Hepatocyte (in vitro differentiated cells): ENCODE measurements at regions not wholly inside any gene's neighbourhood (a gene's known extent, or its start where the extent isn't known, plus 50 kb on each side); places are given as distances from the start of the nearest gene placed in this dataset.

ENCODE experiments used
- CTCF ChIP-seq: fragments of 200-600 bp; sonication (generic); IDR thresholded peaks from 2 replicates; pipeline ENCODE4 v1.5.1; 2016; ENCODE audit warnings: antibody characterized with exemption, mild to moderate bottlenecking; ENCODE audit not compliant: poor library complexity
- EZH2 ChIP-seq: fragments of 200-600 bp; sonication (generic); IDR thresholded peaks from 2 replicates; pipeline ENCODE4 v1.6.1; 2016; ENCODE audit warnings: antibody characterized with exemption, mild to moderate bottlenecking, borderline replicate concordance
- EZH2phosphoT487 ChIP-seq: fragments of 200-600 bp; sonication (generic); IDR thresholded peaks from one replicate; pipeline ENCODE4 v1.6.1; 2018; ENCODE audit warnings: antibody characterized with exemption, mild to moderate bottlenecking, low read depth, moderate library complexity; ENCODE audit not compliant: unreplicated experiment, severe bottlenecking

GRCh38 chr12:123043536-123044001, 63.1 kb downstream of the ARL6IP4 start:
- TF ChIP-seq CTCF (peak; percentile 84), EZH2 (no peak), EZH2phosphoT487 (no peak)
